OCI-LY7 (cell line): ENCODE measurements at regions not wholly inside any gene's neighbourhood (a gene's known extent, or its start where the extent isn't known, plus 50 kb on each side); places are given as distances from the start of the nearest gene placed in this dataset.

Source experiments
- CTCF ChIP-seq: fragments of 200-600 bp; sonication (generic); conservative IDR thresholded peaks from 2 replicates; pipeline ENCODE4 v1.5.1; 2014; ENCODE audit warnings: mild to moderate bottlenecking, antibody characterized with exemption, low read length, moderate library complexity, mixed read lengths
- EZH2phosphoT487 ChIP-seq: fragments of 200-600 bp; sonication (generic); IDR thresholded peaks from 2 replicates; pipeline ENCODE4 v1.6.1; 2018; ENCODE audit warnings: low read depth, borderline replicate concordance, mild to moderate bottlenecking, mixed run types, antibody characterized with exemption, low read length, moderate library complexity, mixed read lengths

GRCh38 chr2:180676520-180677025 is 303.8 kb upstream of the UBE2E3 start:
- TF ChIP-seq CTCF: no peak
- TF ChIP-seq EZH2phosphoT487: no peak
